ENCODE measurements at regions not wholly inside any gene's neighbourhood (a gene's known extent, or its start where the extent isn't known, plus 50 kb on each side); places are given as distances from the start of the nearest gene placed in this dataset.

DNA sequence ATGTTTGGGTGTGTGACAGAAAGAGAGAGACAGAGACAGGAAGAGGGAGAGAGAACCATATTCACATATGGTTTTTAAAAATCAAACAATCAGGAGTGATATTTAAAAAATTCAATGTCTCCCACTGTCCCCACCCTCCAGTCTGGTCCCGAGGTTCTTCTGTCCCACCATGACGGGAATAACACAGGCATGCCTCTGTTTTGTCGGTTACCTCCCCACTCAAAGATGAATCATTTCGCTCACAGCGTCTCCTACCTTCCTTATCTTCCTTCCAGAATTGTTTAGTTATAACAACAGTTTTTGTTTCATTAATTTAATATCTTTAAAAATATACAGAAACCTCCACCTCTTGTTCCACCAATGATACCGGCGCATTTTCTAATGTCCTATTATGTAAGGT is 113.0 kb downstream of the KCNF1 start:
- Histone ChIP-seq H3K4me3 (no peak overlapping the region), H3K27ac (no peak overlapping the region), H3K4me1 (no peaks in the 10 kb centered on the region), H3K36me3 (no peaks in the 10 kb centered on the region), H3K27me3 (no peaks in the 10 kb centered on the region), H3K9me3 (no peaks in the 10 kb centered on the region)
- intact Hi-C loops (cut with DNase I; ENCODE audit: low total_unique reads) = no loop called here
- TF ChIP-seq POLR2A (IDR thresholded peaks at IDR 0.05) = no peak
- DNase-seq (no peak), ATAC-seq (no peak)
- in situ Hi-C loops (cut with MboI; ENCODE audit: low sequenced_read_pairs in 4 of 4) = no loop called here

DNA sequence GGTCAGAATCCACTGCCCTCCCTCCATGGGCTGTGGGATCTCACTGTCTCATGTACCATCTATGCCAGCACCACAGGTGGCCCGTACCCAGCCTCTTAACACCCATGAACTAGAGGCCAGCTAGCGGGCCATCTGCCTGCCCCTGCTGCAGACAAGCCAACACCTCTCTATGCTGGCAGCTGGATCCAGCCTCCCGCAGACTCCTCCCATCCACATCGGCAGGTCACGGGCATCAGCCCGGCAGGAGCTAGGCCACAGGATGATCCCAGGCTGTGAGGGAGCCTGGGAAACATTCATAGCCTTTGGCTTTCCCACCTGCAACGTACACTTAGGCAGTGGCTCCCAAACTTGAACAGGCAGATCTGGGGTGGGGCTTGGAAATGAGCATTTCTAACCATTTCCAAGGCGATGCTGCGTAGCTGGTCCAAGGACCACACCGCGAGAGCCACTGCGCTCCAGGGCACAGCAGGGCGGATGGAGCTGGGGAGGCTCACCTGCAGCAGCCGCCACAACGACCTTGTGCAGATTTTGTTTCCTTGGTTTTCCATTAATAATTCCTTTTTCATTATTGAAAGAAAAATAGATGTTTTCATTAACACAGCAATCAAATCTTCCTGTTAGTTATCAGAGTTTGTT is 114.7 kb downstream of the KCNF1 start:
- in situ Hi-C loops (cut with MboI; ENCODE audit: low sequenced_read_pairs in 4 of 4) = no loop called here

DNA sequence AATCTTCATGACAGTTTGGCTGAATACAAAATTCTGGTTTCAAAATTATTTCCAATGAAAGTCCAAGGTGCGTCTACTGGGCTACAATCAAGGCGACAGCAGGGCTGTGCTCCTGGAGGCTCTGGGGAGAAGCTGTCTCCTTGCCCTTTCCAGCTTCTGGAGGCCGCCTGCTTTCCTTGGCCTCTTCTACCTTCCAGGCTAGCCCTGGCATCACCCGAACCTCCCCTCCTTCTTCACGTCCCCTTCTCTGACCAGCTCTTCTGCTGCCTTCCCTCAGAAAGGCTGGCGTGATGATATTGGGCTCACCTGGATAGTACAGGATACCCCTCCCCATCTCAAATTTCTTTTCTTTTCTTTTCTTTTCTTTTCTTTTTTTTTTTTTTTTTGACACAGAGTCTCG is 115.5 kb downstream of the KCNF1 start:
- ATAC-seq = no peak
- Histone ChIP-seq H3K9me3 (no peaks in the 10 kb centered on the region), H3K27me3 (no peaks in the 10 kb centered on the region), H3K4me1 (no peaks in the 10 kb centered on the region), H3K27ac (no peak overlapping the region), H3K4me3 (no peak overlapping the region), H3K36me3 (no peaks in the 10 kb centered on the region)
- no peak for TF ChIP-seq POLR2A (IDR thresholded peaks at IDR 0.05)
- TF ChIP-seq, protein P1, sequence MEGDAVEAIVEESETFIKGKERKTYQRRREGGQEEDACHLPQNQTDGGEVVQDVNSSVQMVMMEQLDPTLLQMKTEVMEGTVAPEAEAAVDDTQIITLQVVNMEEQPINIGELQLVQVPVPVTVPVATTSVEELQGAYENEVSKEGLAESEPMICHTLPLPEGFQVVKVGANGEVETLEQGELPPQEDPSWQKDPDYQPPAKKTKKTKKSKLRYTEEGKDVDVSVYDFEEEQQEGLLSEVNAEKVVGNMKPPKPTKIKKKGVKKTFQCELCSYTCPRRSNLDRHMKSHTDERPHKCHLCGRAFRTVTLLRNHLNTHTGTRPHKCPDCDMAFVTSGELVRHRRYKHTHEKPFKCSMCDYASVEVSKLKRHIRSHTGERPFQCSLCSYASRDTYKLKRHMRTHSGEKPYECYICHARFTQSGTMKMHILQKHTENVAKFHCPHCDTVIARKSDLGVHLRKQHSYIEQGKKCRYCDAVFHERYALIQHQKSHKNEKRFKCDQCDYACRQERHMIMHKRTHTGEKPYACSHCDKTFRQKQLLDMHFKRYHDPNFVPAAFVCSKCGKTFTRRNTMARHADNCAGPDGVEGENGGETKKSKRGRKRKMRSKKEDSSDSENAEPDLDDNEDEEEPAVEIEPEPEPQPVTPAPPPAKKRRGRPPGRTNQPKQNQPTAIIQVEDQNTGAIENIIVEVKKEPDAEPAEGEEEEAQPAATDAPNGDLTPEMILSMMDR (IDR thresholded peaks at IDR 0.05 in 4 of 5, conservative IDR thresholded peaks at IDR 0.05 in 1 of 5) = no peak
- no peak for DNase-seq
- intact Hi-C loops (cut with DNase I; ENCODE audit: low total_unique reads) (no loop called here), in situ Hi-C loops (cut with MboI; ENCODE audit: low sequenced_read_pairs in 4 of 4) (no loop called here)

More for the DNA sequence above, 114.7 kb downstream of the KCNF1 start:
- Histone ChIP-seq H3K36me3 (no peaks in the 10 kb centered on the region), H3K27me3 (no peaks in the 10 kb centered on the region), H3K4me3 (no peak overlapping the region), H3K4me1 (no peaks in the 10 kb centered on the region), H3K9me3 (no peaks in the 10 kb centered on the region), H3K27ac (no peak overlapping the region)
- no peak for DNase-seq
- TF ChIP-seq, protein P1 (IDR thresholded peaks at IDR 0.05 in 4 of 5, conservative IDR thresholded peaks at IDR 0.05 in 1 of 5) = no peak
- TF ChIP-seq POLR2A (IDR thresholded peaks at IDR 0.05) = no peak
- ATAC-seq = no peak
- intact Hi-C loops (cut with DNase I; ENCODE audit: low total_unique reads) = no loop called here

DNA sequence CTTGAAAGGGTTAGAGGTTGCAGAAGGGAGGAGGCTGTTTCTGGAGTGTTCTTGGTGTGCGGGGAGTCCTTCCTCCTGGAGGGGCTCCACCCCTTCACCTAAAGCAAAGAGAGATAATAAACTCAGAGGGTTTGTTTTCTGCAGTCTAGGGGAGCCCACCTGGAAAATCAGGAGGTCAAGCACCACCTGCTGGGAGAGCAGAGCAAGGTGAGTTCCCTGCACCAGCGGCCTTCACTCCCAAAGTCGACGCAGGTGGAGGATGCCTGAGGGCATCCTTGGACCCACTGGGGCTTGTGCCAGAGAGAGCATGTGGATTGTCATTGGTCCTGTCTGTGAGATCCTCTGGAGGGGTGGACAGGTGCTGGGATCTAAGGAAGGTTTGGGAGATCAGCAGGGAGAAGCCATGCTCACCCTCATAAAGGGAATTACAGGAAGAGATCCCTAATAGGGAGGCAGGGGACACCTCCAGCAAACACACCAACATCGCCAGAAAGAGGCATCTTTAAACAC is 116.7 kb downstream of the KCNF1 start:
- Histone ChIP-seq H3K4me1 (no peaks in the 10 kb centered on the region), H3K27me3 (no peaks in the 10 kb centered on the region), H3K27ac (no peak overlapping the region), H3K36me3 (no peaks in the 10 kb centered on the region), H3K9me3 (no peaks in the 10 kb centered on the region), H3K4me3 (no peak overlapping the region)
- in situ Hi-C loops (cut with MboI; ENCODE audit: low sequenced_read_pairs in 4 of 4) = no loop called here
- no peak for ATAC-seq
- intact Hi-C loops (cut with DNase I; ENCODE audit: low total_unique reads) = no loop called here
- no peak for DNase-seq
- TF ChIP-seq POLR2A (IDR thresholded peaks at IDR 0.05) = no peak
- TF ChIP-seq, protein P1 (IDR thresholded peaks at IDR 0.05 in 4 of 5, conservative IDR thresholded peaks at IDR 0.05 in 1 of 5) = peak in 3 of 5 experiments; percentile 15 to 29 (median 25)

DNA sequence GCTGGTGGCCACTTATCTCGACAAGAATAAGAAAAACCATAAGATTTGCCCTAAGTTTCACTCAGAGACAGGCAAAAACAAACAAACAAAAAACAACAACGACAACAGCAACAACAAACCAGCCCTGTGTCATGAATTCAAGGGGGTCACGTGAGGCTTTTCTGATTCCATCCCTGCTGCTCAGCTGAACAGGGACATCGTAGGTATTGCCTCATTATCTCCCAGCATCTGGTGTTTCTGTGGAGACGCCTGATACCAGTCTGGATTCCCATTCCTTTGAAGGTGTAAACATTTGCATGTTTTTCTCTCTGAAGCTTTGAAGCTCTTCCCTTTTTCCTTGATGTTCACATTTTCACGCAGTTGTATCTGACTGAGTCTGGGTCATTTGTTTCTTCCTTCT is 117.4 kb downstream of the KCNF1 start:
- Histone ChIP-seq H3K27ac (no peak overlapping the region), H3K36me3 (no peaks in the 10 kb centered on the region), H3K4me1 (no peaks in the 10 kb centered on the region), H3K27me3 (no peaks in the 10 kb centered on the region), H3K9me3 (no peaks in the 10 kb centered on the region), H3K4me3 (no peak overlapping the region)
- DNase-seq (no peak), ATAC-seq (no peak)
- no peak for TF ChIP-seq POLR2A (IDR thresholded peaks at IDR 0.05)
- TF ChIP-seq, protein P1 (IDR thresholded peaks at IDR 0.05 in 4 of 5, conservative IDR thresholded peaks at IDR 0.05 in 1 of 5) = no peak
- in situ Hi-C loops (cut with MboI; ENCODE audit: low sequenced_read_pairs in 4 of 4) = no loop called here
- intact Hi-C loops (cut with DNase I; ENCODE audit: low total_unique reads) = no loop called here
